Activated CD4-positive, alpha-beta T cell treated with anti-CD3 and anti-CD28 coated beads, Interleukin-10, Interleukin-2, amounts not matched to agents 100 ng/mL and 50 ng/mL, durations not matched to agents 16 hours and 8 hours (primary cell): ENCODE measurements at regions not wholly inside any gene's neighbourhood (a gene's known extent, or its start where the extent isn't known, plus 50 kb on each side); places are given as distances from the start of the nearest gene placed in this dataset.

Experiments
- DNase-seq: peaks from one replicate; pipeline ENCODE4 v3.0.0-alpha.2; 2020

DNA sequence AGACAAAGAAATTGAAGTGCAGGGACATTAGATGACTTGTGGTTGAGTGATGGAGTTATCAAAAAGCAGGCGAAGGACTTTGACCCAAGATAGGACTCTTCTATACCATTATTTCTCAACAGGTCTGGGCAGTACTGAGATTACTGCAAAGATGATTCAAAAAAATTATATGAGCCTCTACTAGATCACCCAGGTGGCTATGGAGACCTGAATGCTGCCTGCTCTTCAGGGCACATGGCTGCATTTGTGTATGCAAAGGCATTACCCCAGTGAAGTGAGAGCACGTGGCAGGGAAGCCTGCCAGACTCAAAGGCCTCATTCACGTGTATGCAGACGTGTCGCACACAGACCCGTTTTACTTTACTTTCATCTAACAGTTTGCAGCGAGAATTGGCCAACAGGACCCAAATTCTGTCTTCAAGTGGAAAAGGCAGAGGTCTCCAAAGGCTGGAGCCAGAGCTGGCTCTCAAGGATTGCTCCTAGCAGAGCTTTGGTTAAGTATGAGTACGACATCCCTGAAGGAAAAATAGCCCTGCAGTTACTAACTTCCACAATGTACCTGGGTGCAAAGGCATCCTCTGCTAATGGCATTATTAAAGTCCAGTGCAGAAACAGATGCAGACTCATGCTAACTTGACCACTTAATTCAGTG is 113.8 kb upstream of the ARMC2 start:
- DNase-seq = no peak

DNA sequence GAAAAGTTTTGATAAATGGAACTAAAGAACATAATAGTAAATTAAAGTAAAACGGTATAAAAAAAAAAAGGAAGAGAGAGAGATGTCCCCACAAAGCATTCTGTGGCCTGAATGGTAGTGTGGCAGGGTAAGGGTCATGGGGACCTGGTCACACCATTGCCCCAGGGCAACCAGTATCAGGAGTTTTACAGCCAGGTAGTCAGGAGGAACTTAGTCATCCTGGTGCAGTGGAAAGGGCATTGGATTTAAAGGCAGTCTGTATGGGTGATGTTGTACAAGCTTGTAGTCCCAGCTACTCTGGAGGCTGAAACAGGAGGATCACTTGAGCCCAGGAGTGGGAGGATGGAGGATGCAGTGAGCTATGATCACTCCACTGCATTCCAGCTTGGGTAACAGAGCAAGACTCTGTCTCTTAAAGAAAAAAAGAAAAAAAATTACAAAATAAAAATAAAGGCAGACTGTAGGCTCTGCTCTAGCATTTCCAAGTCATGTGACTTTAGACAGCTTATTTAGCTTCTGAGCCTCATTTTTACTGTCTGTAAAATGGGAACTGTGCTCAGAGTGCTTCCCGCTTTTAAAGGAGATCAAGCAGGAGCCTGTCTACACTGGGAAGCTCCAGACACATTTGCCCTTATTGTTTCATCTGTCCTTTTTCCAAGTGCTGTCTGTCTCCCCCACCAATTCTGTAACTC is 112.8 kb upstream of the ARMC2 start:
- no peak for DNase-seq

GRCh38 chr6:108736002-108736361 is 112.2 kb upstream of the ARMC2 start:
- DNase-seq = no peak

DNA sequence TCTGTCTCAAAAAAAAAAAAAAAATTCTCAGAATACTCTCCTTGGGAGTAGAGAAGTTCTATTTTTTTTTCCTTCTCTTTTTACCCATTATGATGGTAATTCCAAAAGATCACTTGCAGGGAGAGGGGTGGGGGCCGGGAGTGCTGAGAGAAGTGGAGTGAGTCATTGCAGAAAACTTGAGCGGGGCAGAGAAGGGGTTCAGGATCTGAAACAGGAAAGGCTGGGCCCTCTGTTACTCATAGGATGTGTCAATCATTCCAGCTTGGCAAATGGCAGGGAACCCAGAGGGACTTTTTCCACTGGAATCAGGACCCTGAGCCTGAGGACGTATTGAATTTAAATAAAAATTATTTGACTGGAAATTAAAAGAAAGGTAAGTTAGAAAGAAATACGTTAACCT is 111.4 kb upstream of the ARMC2 start:
- DNase-seq = no peak

DNA sequence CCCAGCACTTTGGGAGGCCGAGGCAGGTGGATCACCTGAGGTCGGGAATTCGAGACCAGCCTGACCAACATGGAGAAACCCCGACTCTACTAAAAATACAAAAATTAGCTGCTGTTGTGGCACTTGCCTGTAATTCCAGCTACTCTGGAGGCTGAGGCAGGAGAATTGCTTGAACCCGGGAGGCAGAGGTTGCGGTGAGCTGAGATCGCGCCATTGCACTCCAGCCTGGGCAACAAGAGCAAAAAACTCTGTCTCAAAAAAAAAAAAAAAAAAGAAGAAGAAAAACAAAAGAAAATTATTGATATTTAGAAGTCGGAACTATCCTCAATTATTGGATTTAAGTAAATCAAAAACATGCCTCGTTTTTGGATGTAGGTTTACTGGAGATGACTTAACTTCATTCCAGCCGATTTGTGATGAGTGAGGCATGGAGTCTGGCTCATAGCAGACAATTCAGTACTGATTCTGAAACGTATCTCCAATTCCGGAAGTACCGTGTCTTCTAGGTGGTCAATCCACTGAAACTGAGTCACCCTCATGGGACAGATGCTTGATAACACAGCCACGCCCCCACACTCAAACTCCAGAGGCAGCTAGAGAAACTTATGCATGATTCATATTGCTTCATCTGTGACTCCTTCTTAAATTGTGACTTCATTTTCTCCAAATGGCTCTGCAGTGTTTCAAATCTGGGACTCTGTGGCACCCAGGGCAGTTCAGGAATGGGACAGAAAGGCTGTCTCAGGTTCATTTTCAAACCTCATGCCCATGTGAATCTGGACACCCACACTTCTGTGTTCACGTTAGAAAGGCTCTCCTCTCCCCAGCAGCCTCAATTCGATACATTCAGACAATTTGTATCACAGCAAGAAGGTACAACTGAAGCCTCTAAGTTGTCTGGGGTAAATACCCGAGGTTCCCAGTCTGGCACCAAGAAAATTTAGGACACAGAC is 110.4 kb upstream of the ARMC2 start:
- peak; percentile 66 for DNase-seq

GRCh38 chr6:108738684-108739416 is 109.4 kb upstream of the ARMC2 start:
- DNase-seq = no peak

DNA sequence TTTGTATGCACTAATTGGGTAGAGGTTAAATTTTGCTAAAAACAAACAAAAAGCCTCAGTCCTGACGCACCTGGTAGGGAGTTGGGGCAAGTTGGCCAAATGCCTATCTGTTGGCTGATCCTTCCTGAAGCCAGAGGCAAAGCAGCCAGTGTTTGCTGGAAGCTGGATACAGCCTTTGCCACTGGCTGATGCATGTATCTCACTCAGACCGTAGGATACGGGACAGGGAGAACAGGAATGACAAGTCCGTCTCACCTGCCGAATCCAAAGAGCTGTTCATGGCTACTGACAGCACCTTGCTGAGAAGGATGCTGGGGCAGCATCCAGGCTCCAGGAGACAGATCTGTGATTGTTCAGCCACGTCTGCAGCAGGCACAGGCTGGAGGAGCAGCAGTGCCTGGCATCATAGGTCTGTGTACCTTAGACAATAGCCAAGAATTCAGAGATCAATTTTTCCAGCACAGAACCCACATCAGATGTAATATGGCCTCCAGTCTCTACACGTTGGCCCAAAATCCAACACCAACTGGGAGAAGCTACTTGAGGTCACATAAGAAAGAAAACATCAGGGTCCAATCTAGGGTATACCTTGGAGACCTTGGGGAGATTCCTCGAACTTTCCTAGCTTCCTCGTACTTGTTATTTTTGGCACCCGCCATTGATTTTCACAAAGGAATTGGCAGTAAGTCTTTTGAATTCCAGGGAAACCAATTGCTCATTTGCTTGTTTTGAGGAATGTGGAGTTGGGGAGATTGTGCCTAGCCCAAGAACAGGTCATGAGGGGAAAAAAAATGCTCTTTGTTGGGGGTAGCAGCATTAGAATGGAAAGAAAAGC is 108.5 kb upstream of the ARMC2 start:
- DNase-seq = no peak

GRCh38 chr6:108741331-108741989 is 106.8 kb upstream of the ARMC2 start:
- no peak for DNase-seq

DNA sequence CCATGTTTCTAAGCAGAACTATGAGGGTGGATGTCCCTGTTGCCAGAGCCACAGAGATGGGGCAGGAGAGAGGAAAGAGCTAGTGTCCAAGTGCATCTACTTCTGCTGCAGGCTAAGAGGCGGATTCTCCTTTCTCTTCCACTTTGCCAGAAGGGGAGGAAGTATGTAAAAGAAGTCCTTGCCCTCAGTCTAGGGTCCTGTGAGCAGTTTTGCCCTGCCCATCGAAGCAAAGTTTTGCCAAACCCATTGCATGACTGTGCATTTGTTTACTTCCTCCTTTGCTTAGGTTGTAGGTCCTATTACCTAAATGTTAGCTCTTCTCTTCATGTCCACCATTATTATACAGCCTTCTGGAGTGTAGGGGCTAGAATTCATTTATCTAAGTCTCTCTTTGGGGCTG is 106.2 kb upstream of the ARMC2 start:
- no peak for DNase-seq

- no peak for DNase-seq
Measured at GRCh38 chr6:108744244-108744972, 103.8 kb upstream of the ARMC2 start.

GRCh38 chr6:108744996-108745395 is 103.2 kb upstream of the ARMC2 start:
- no peak for DNase-seq

GRCh38 chr6:108745664-108746336 is 102.4 kb upstream of the ARMC2 start:
- DNase-seq = no peak

- no peak for DNase-seq
Measured at GRCh38 chr6:108746366-108746765, 101.9 kb upstream of the ARMC2 start.

GRCh38 chr6:108746836-108747575 is 101.2 kb upstream of the ARMC2 start:
- DNase-seq = no peak

DNA sequence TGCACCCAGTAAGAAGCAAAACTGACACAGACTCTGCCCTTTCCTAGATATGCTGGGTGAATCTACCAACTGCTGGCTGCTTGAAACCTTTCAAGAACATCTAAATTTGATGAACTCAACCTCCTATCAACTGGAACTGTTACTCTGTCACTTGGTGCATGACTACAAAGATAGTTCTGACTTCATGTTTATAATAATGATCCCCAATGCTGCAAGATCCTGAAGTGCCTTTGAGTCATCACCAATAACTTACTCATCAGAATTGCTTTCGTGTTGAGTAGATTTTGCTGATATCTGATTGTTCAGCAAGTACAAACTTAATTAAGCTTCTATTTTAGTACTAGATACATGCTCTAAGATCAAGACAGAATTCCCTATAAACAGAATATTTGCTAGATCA is 100.2 kb upstream of the ARMC2 start:
- DNase-seq = peak; percentile 42

DNA sequence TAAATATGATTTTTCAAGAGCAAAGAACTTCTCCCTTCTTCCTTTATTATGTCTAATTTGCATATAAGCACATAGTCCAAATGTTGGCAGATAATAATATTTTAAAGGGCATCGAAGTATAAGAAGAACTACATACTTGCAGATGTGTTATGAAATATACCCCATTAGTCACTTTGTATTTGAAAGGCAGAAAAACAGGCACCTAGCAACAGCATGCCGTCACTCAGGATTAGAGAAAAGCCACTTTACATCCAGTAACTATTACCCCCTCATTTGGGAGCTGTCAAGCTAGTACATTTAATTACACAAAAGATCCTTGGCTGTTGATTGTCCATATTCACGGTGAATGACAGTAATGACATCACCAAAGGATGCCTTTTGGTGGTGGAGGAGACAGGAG is 99.3 kb upstream of the ARMC2 start:
- no peak for DNase-seq

GRCh38 chr6:108750801-108751200 is 97.4 kb upstream of the ARMC2 start:
- no peak for DNase-seq

DNA sequence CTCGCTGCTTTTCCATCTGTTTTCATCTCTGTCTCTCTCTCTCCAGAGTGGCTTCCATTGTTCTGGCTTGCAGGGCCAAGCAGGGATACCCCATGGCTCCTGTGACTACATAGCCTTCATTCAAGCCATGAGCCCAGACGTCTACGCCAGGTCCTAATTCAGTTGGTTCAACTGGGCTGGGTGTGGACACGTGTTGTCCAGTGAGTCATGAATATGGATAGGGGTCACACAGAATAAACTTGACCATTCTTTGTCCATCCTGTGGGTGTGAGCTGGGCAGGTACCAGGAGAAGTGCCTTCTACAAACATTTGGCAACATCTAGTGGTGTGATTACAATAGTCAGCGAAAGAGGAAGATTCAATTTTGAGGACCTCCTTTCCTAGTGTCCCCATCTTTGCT is 96.9 kb upstream of the ARMC2 start:
- no peak for DNase-seq
